HepG2 (cell line): ENCODE measurements at regions not wholly inside any gene's neighbourhood (a gene's known extent, or its start where the extent isn't known, plus 50 kb on each side); places are given as distances from the start of the nearest gene placed in this dataset.

Experiments used
- ATAC-seq: fragments of 200-7000 bp; cut with Tn5 transposase; 3 replicates; pipeline ENCODE4 v1.9.1; 2020; ENCODE audit warnings: mild to moderate bottlenecking, moderate library complexity
- BruUV-seq: library from RNA; stranded (reverse); fragments of 400-500 nt; replicated peaks from 2 replicates; lab custom pipeline; 2021; lab: Mats Ljungman, UMichigan
- CTCF ChIA-PET: fragments of 300-600 bp; formaldehyde crosslinking; extraction: SDS; loops from one replicate; lab custom pipeline; 2021; ENCODE audit warnings: low total read pairs, inconsistent platforms, low intra/inter-chr PET ratio; lab: Yijun Ruan, JAX
- POLR2A ChIA-PET: fragments of 350-600 bp; sonication (Branson Sonifier 250); formaldehyde crosslinking; loops from one replicate; lab custom pipeline; 2020; ENCODE audit warnings: antibody characterized with exemption, inconsistent platforms; lab: Yijun Ruan, JAX
- DNase-seq: peaks from one replicate; pipeline ENCODE4 v3.0.0-alpha.2; 2015; ENCODE audit warnings: low spot score
- FAIRE-seq: peaks from 3 replicates; lab custom pipeline; 2011; peaks lifted over from hg19 to GRCh38; lab: Jason Lieb, UNC
- H2AFZ ChIP-seq: one replicate; pipeline ENCODE4 v1.6.1; 2011; ENCODE audit warnings: low read length, inconsistent platforms
- H3K27ac ChIP-seq: fragments of 300-600 bp; 3 replicates; pipeline ENCODE4 v1.8.0; 2011; ENCODE audit warnings: mixed run types, mild to moderate bottlenecking, mixed read lengths, low read length, inconsistent platforms; ENCODE audit not compliant: insufficient read depth; ENCODE audit errors: extremely low read length
- H3K27me3 ChIP-seq, 2 experiments: fragments of 200-600 bp in 1 of 2; 2 replicates in 1 of 2; 3 replicates in 1 of 2; pipeline versions ENCODE4 v1.6.0 to v1.8.0; 2011; ENCODE audit warnings: low read length in 2 of 2, mild to moderate bottlenecking in 2 of 2, moderate library complexity in 2 of 2, inconsistent platforms in 1 of 2; ENCODE audit not compliant: insufficient read depth in 2 of 2, control insufficient read depth in 1 of 2
- H3K36me3 ChIP-seq, 2 experiments: fragments of 200-600 bp in 1 of 2; replicated peaks in 1 of 2; 2 replicates in 1 of 2; 3 replicates in 1 of 2; pipeline versions ENCODE4 v1.5.1 to v1.8.0; 2011; ENCODE audit warnings: low read length in 2 of 2, inconsistent platforms in 1 of 2; ENCODE audit not compliant: insufficient read depth in 2 of 2, control insufficient read depth in 1 of 2
- H3K4me1 ChIP-seq: 2 replicates; pipeline ENCODE4 v1.5.1; 2012; ENCODE audit warnings: low read length, inconsistent platforms; ENCODE audit not compliant: insufficient read depth
- H3K4me2 ChIP-seq: 2 replicates; pipeline ENCODE4 v1.6.0; 2011; ENCODE audit warnings: low read depth, low read length, inconsistent platforms
- H3K4me3 ChIP-seq, 3 experiments: fragments of 200-600 bp in 1 of 3; sonication (generic), shearing (Covaris generic) in 1 of 3; replicated peaks in 1 of 3; 2 replicates each; pipeline ENCODE4 v1.5.1; 2011 to 2016; ENCODE audit warnings: low read length in 3 of 3, inconsistent platforms in 2 of 3, low read depth in 2 of 3, mild to moderate bottlenecking in 2 of 3, control low read depth in 1 of 3, mixed read lengths in 1 of 3; ENCODE audit not compliant: insufficient read depth in 1 of 3
- H3K79me2 ChIP-seq: one replicate; pipeline ENCODE4 v1.6.1; 2011; ENCODE audit warnings: low read length, inconsistent platforms; ENCODE audit not compliant: insufficient read depth
- H3K9ac ChIP-seq: 2 replicates; pipeline ENCODE4 v1.6.0; 2011; ENCODE audit warnings: mild to moderate bottlenecking, low read depth, low read length, inconsistent platforms; ENCODE audit not compliant: insufficient read depth
- H3K9me3 ChIP-seq: 2 replicates; pipeline ENCODE4 v1.5.1; 2012; ENCODE audit warnings: mild to moderate bottlenecking, low read length
- H4K20me1 ChIP-seq: 2 replicates; pipeline ENCODE4 v1.6.0; 2011; ENCODE audit warnings: inconsistent platforms, mild to moderate bottlenecking, low read length, moderate library complexity; ENCODE audit not compliant: insufficient read depth
- BCL6 ChIP-seq: IDR thresholded peaks from 2 replicates; pipeline ENCODE4 v1.6.1; 2016; ENCODE audit warnings: missing genetic modification reagents, missing compliant biosample characterization
- FOXA1 ChIP-seq, 2 experiments: fragments of 450-650 bp in 1 of 2; sonication (generic) in 1 of 2; formaldehyde crosslinking in 1 of 2; IDR thresholded peaks; 2 replicates each; pipeline versions ENCODE4 v1.4.0 to v1.6.1; 2016 to 2020; ENCODE audit warnings: missing genetic modification reagents in 1 of 2
- HNRNPL ChIP-seq: fragments of 200-400 bp; formaldehyde crosslinking; IDR thresholded peaks from 2 replicates; pipeline ENCODE4 v1.6.1; 2017; ENCODE audit warnings: mild to moderate bottlenecking, low read depth, low read length
- JARID2 ChIP-seq: sonication (generic); formaldehyde crosslinking; IDR thresholded peaks from 2 replicates; pipeline ENCODE4 v1.8.1; 2023; ENCODE audit warnings: missing genetic modification reagents, inconsistent platforms; ENCODE audit not compliant: insufficient replicate concordance
- SOX5 ChIP-seq: IDR thresholded peaks from 2 replicates; pipeline ENCODE4 v1.6.1; 2016; ENCODE audit warnings: borderline replicate concordance
- TEAD2 ChIP-seq: sonication (generic); formaldehyde crosslinking; IDR thresholded peaks from 2 replicates; pipeline ENCODE4 v1.9.0; 2021; ENCODE audit warnings: missing genetic modification reagents
- THAP7 ChIP-seq: sonication (generic); formaldehyde crosslinking; IDR thresholded peaks from 2 replicates; pipeline ENCODE4 v1.8.1; 2023; ENCODE audit warnings: mild to moderate bottlenecking, missing genetic modification reagents
- XRCC5 ChIP-seq: fragments of 200-400 bp; formaldehyde crosslinking; optimal IDR thresholded peaks from 2 replicates; pipeline ENCODE3; 2017; ENCODE audit warnings: mild to moderate bottlenecking, low read length
- ZBTB33 ChIP-seq: sonication (generic); formaldehyde crosslinking; IDR thresholded peaks from 2 replicates; pipeline ENCODE4 v1.4.0; 2020; ENCODE audit warnings: missing genetic modification reagents
- ZNF230 ChIP-seq: sonication (generic); formaldehyde crosslinking; IDR thresholded peaks from 2 replicates; pipeline ENCODE4 v1.4.0; 2020; ENCODE audit warnings: mild to moderate bottlenecking, missing genetic modification reagents
- ZNF280B ChIP-seq: sonication (generic); formaldehyde crosslinking; IDR thresholded peaks from 2 replicates; pipeline ENCODE4 v1.5.0; 2020; ENCODE audit warnings: missing genetic modification reagents, mild to moderate bottlenecking, borderline replicate concordance
- ZNF644 ChIP-seq: IDR thresholded peaks from 2 replicates; pipeline ENCODE4 v1.6.1; 2016; ENCODE audit warnings: low read depth
- ZNF687 ChIP-seq: sonication (generic); formaldehyde crosslinking; IDR thresholded peaks from 2 replicates; pipeline ENCODE4 v1.5.1; 2020; ENCODE audit warnings: mild to moderate bottlenecking, missing genetic modification reagents, moderate library complexity
- ZNF781 ChIP-seq: sonication (generic); formaldehyde crosslinking; IDR thresholded peaks from 2 replicates; pipeline ENCODE4 v1.5.1; 2020; ENCODE audit warnings: borderline replicate concordance, mild to moderate bottlenecking, missing genetic modification reagents; ENCODE audit errors: not compliant biosample characterization
- WGBS: methylation state at CpG from one replicate; pipeline ENCODE4 v1.1.6; 2017; ENCODE audit warnings: low lambda C conversion rate; 5-methylcytosine and 5-hydroxymethylcytosine counted together
- in situ Hi-C: cut with HindIII; loops from 2 replicates; pipeline ENCODE4 v1.10.0; 2017; ENCODE audit warnings: low pct_unique_long_range_greater_than_20kb; ENCODE audit not compliant: extremely low pct_ligation_motif_present
- intact Hi-C: fragments of 100-400 bp; cut with micrococcal nuclease; formaldehyde crosslinking; loops from one replicate; pipeline ENCODE4 v1.10.0; 2022; ENCODE audit not compliant: unreplicated experiment

GRCh38 chr1:213397638-213398037 lies 346.6 kb downstream of the RPS6KC1 start (continued):
- no peak for TF ChIP-seq THAP7 (CRISPR knock-in tag)
- no peak for TF ChIP-seq JARID2 (CRISPR knock-in tag)

GRCh38 chr1:213399695-213400094 lies 348.7 kb downstream of the RPS6KC1 start:
- Histone ChIP-seq H3K9ac (no peak overlapping the region), H3K4me1 (peaks cover 56% of the 10 kb centered on the region), H4K20me1 (no peaks in the 10 kb centered on the region), H3K27me3 (no peaks in the 10 kb centered on the region), H3K27ac (peak overlapping the region; percentile 40), H3K4me3 (no peak overlapping the region), H3K79me2 (no peaks in the 10 kb centered on the region), H3K4me2 (no peak overlapping the region), H2AFZ (no peak overlapping the region), H3K36me3 (no peaks in the 10 kb centered on the region), H3K9me3 (no peaks in the 10 kb centered on the region)
- WGBS = 81% methylated on average over 10 of the region's 10 CpGs
- no TSS peak for BruUV-seq
- FAIRE-seq (no peak), DNase-seq (peak; percentile 76), ATAC-seq (peak; percentile 43; the same call in 1 of the 3 replicates)
- ChIA-PET CTCF (no interaction called here), POLR2A (no interaction called here)
- intact Hi-C loops = no loop called here
- in situ Hi-C loops = no loop called here
- 0 out of 2 replicates have a peak, but pooled peaks have one; percentile 53 for TF ChIP-seq HNRNPL
- TF ChIP-seq ZBTB33 = 0 out of 2 replicates have a peak, but pooled peaks have one; percentile 31
- no peak for TF ChIP-seq TEAD2
- TF ChIP-seq ZNF687 (CRISPR knock-in tag) = peak; percentile 56
- TF ChIP-seq ZNF644 = 0 out of 2 replicates have a peak, but pooled peaks have one; percentile 12
- TF ChIP-seq ZNF280B (CRISPR knock-in tag) = no peak
- TF ChIP-seq ZNF781 (CRISPR knock-in tag) = no peak
- TF ChIP-seq SOX5 (CRISPR knock-in tag) = peak; percentile 54; the same call in 1 of the 2 replicates
- TF ChIP-seq ZNF230 (CRISPR knock-in tag) = no peak
- TF ChIP-seq BCL6 (CRISPR knock-in tag) = peak; percentile 16; the same call in 1 of the 2 replicates
- no peak for TF ChIP-seq FOXA1 (IDR thresholded peaks at IDR 0.05)
- TF ChIP-seq FOXA1 (CRISPR knock-in tag; IDR thresholded peaks at IDR 0.05) = no peak
- TF ChIP-seq XRCC5 = no peak
